ENCODE measurements at regions not wholly inside any gene's neighbourhood (a gene's known extent, or its start where the extent isn't known, plus 50 kb on each side); places are given as distances from the start of the nearest gene placed in this dataset.

DNA sequence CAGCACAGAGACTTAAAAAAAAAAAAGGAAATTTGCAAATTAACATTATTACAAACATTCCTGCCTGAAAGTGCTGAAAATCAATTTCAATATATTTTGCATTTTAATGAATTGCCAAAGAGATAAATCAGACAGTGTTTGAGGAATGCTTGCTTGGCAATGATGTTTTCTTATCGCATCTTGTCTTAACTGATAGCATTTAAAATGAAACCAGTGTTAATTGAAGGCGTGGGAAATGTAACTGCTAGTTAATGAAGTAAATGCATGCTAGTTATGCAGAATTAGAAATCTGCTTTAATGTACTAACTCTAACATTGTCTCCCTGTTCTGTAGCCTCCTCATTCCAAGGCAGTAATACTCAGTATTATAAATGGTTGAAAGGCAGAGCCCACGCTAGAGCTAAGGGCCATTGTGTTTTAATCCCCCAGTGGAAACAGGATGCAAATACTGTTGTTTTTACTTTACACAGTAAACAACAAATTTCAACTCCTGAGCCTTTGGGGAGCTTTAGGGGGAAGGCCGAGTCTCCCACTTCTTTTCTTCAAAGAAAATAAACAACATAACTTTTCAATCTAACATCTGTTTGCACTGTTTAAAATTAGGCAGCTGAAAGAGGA, 586.9 kb downstream of the TLE4 start:
- TF ChIP-seq, protein P1, sequence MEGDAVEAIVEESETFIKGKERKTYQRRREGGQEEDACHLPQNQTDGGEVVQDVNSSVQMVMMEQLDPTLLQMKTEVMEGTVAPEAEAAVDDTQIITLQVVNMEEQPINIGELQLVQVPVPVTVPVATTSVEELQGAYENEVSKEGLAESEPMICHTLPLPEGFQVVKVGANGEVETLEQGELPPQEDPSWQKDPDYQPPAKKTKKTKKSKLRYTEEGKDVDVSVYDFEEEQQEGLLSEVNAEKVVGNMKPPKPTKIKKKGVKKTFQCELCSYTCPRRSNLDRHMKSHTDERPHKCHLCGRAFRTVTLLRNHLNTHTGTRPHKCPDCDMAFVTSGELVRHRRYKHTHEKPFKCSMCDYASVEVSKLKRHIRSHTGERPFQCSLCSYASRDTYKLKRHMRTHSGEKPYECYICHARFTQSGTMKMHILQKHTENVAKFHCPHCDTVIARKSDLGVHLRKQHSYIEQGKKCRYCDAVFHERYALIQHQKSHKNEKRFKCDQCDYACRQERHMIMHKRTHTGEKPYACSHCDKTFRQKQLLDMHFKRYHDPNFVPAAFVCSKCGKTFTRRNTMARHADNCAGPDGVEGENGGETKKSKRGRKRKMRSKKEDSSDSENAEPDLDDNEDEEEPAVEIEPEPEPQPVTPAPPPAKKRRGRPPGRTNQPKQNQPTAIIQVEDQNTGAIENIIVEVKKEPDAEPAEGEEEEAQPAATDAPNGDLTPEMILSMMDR (IDR thresholded peaks at IDR 0.05; ENCODE audit: extremely low read depth in 1 of 2, insufficient read depth in 1 of 2, low read depth in 1 of 2, low read length in 2 of 2), result no peak
- TF ChIP-seq POLR2A (IDR thresholded peaks at IDR 0.05; ENCODE audit: low read depth, low read length) (no peak), POLR2AphosphoS5 (IDR thresholded peaks at IDR 0.05; ENCODE audit: insufficient read depth, low read depth, low read length) (no peak), EZH2 (IDR thresholded peaks at IDR 0.05; ENCODE audit: borderline replicate concordance, low read depth, low read length, severe bottlenecking) (no peak), MYC (IDR thresholded peaks at IDR 0.05; ENCODE audit: low read depth, low read length) (no peak), JUN (IDR thresholded peaks at IDR 0.05; ENCODE audit: borderline replicate concordance, insufficient read depth, insufficient read length, low read depth) (no peak), GATA2 (IDR thresholded peaks at IDR 0.05; ENCODE audit: insufficient read depth, insufficient read length, low read depth, low read length) (no peak), FOS (IDR thresholded peaks at IDR 0.05; ENCODE audit: borderline replicate concordance, insufficient read depth, low read length) (no peak)
- TF ChIP-seq, protein P2, sequence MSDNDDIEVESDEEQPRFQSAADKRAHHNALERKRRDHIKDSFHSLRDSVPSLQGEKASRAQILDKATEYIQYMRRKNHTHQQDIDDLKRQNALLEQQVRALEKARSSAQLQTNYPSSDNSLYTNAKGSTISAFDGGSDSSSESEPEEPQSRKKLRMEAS (IDR thresholded peaks at IDR 0.05; ENCODE audit: insufficient read depth, insufficient read length), result no peak
